ENCODE measurements at regions not wholly inside any gene's neighbourhood (a gene's known extent, or its start where the extent isn't known, plus 50 kb on each side); places are given as distances from the start of the nearest gene placed in this dataset.

- no peak for TF ChIP-seq RELB (IDR thresholded peaks at IDR 0.05; ENCODE audit: low read depth)
Observed at GRCh38 chr16:59328961-59329360, 594.8 kb upstream of the GOT2 start (continued).

- intact Hi-C loops (cut with micrococcal nuclease; ENCODE audit: unreplicated experiment) = no loop called here
- BruUV-seq (replicated peaks) = no TSS peak
- Histone ChIP-seq H3K36me3 (ENCODE audit: control insufficient read depth in 2 of 2, insufficient read depth in 2 of 2, low read length in 1 of 2) (no peaks in the 10 kb centered on the region), H3K27ac (ENCODE audit: control insufficient read depth, insufficient read depth) (no peak overlapping the region), H3K27me3 (replicated peaks in 1 of 2; ENCODE audit: control insufficient read depth in 2 of 2, insufficient read depth in 2 of 2, low read length in 1 of 2) (no peaks in the 10 kb centered on the region), H3K4me3 (no peak overlapping the region), H3K4me2 (ENCODE audit: control insufficient read depth, insufficient read depth) (no peak overlapping the region), H3K9ac (ENCODE audit: control insufficient read depth, insufficient read depth, low read length) (no peak overlapping the region), H4K20me1 (ENCODE audit: control insufficient read depth, insufficient read depth) (no peaks in the 10 kb centered on the region), H3K4me1 (ENCODE audit: control insufficient read depth, insufficient read depth, low read length) (no peaks in the 10 kb centered on the region), H2AFZ (ENCODE audit: control insufficient read depth, low read depth, low read length) (no peak overlapping the region), H3K9me3 (replicated peaks; ENCODE audit: control insufficient read depth, insufficient read depth, low read length) (no peaks in the 10 kb centered on the region; the same call in 2 of the 3 replicates), H3K79me2 (ENCODE audit: control insufficient read depth, insufficient read depth, low read length) (no peaks in the 10 kb centered on the region)
- CTCF ChIA-PET = no interaction called here
- no peak for FAIRE-seq
- RAD21 ChIA-PET (ENCODE audit: unreplicated experiment) = no interaction called here
- SMC1A ChIA-PET (ENCODE audit: uncharacterized antibody, unreplicated experiment) = no interaction called here
- WGBS (ENCODE audit: insufficient coverage, insufficient replicate concordance, low lambda C conversion rate, missing lambda C conversion rate) = 3% methylated on average over 3 of the region's 3 CpGs
- in situ Hi-C loops (cut with MboI) = no loop called here
- POLR2A ChIA-PET = no interaction called here
- no peak for ATAC-seq
- DNase-seq (ENCODE audit: low read depth, low spot score) = no peak
- TF ChIP-seq NFXL1 (IDR thresholded peaks at IDR 0.05; ENCODE audit: borderline replicate concordance) = no peak
- TF ChIP-seq E4F1 (IDR thresholded peaks at IDR 0.05; ENCODE audit: borderline replicate concordance, partially characterized antibody) = no peak
- TF ChIP-seq JUNB (IDR thresholded peaks at IDR 0.05) = no peak
- no peak for TF ChIP-seq MTA3 (IDR thresholded peaks at IDR 0.05; ENCODE audit: borderline replicate concordance, low read length)
- no peak for TF ChIP-seq NFIC (IDR thresholded peaks at IDR 0.05; ENCODE audit: low read depth, low read length)
- no peak for TF ChIP-seq ZNF24 (IDR thresholded peaks at IDR 0.05)
- no peak for TF ChIP-seq BCL11A (IDR thresholded peaks at IDR 0.05; ENCODE audit: low read depth, low read length)
- no peak for TF ChIP-seq SMAD1 (IDR thresholded peaks at IDR 0.05; ENCODE audit: low read depth, partially characterized antibody)
- no peak for TF ChIP-seq PAX5 (IDR thresholded peaks at IDR 0.05; ENCODE audit: borderline replicate concordance, low read depth, low read length)
- TF ChIP-seq ZZZ3 (IDR thresholded peaks at IDR 0.05; ENCODE audit: control insufficient read depth, insufficient read length, low read depth) = no peak
- no peak for TF ChIP-seq ZBTB33 (IDR thresholded peaks at IDR 0.05)
- TF ChIP-seq ZNF217 (IDR thresholded peaks at IDR 0.05) = no peak
- no peak for TF ChIP-seq ZBTB11 (CRISPR knock-in tag; IDR thresholded peaks at IDR 0.05)
- no peak for TF ChIP-seq FOXK2 (IDR thresholded peaks at IDR 0.05)
- no peak for TF ChIP-seq ZNF384 (IDR thresholded peaks at IDR 0.05; ENCODE audit: borderline replicate concordance, low read depth, low read length)
Observed at GRCh38 chr16:59327894-59328293, 593.8 kb upstream of the GOT2 start.
